Caco-2 (cell line): ENCODE measurements at regions not wholly inside any gene's neighbourhood (a gene's known extent, or its start where the extent isn't known, plus 50 kb on each side); places are given as distances from the start of the nearest gene placed in this dataset.

Source experiments
- BruUV-seq: library from RNA; stranded (reverse); fragments of 400-500 nt; replicated peaks from 2 replicates; lab custom pipeline; 2021; lab: Mats Ljungman, UMichigan
- CTCF ChIA-PET: fragments of 300-600 bp; sonication (Branson Sonifier 250); formaldehyde crosslinking; loops from one replicate; lab custom pipeline; 2022; ENCODE audit warnings: antibody characterized with exemption; lab: Charles Lee
- POLR2A ChIA-PET: fragments of 300-600 bp; sonication (Branson Sonifier 250); formaldehyde crosslinking; loops from one replicate; lab custom pipeline; 2022; ENCODE audit warnings: antibody characterized with exemption; lab: Charles Lee
- DNase-seq, 2 experiments: peaks; one replicate each; pipeline versions ENCODE4 v3.0.0 to v3.0.0-alpha.2; 2020 to 2022
- H3K27me3 ChIP-seq: replicated peaks from 2 replicates; pipeline ENCODE4 v1.6.0; 2011; ENCODE audit warnings: low read length; ENCODE audit not compliant: control insufficient read depth, insufficient read depth
- H3K36me3 ChIP-seq: 2 replicates; pipeline ENCODE4 v1.5.1; 2011; ENCODE audit warnings: low read length; ENCODE audit not compliant: control insufficient read depth, insufficient read depth
- H3K4me1 ChIP-seq: fragments of 250-450 bp; sonication (Bioruptor Pico); 2 replicates; pipeline ENCODE4 v1.5.1; 2020; ENCODE audit warnings: mild to moderate bottlenecking
- H3K4me3 ChIP-seq: 2 replicates; pipeline ENCODE4 v1.5.1; 2011; ENCODE audit warnings: low read depth, mild to moderate bottlenecking, control low read depth, low read length
- H3K9me3 ChIP-seq: fragments of 250-450 bp; sonication (Bioruptor Pico); 2 replicates; pipeline ENCODE4 v1.5.1; 2020; ENCODE audit warnings: mild to moderate bottlenecking, moderate library complexity
- H3K27ac Mint-ChIP-seq: one replicate; pipeline ENCODE4 v1.8.0; 2022; ENCODE audit warnings: mixed read lengths; ENCODE audit not compliant: unreplicated experiment
- H3K27me3 Mint-ChIP-seq: one replicate; pipeline ENCODE4 v1.8.0; 2022; ENCODE audit warnings: mixed read lengths; ENCODE audit not compliant: insufficient read depth, unreplicated experiment
- H3K36me3 Mint-ChIP-seq: one replicate; pipeline ENCODE4 v1.8.0; 2022; ENCODE audit warnings: mild to moderate bottlenecking, mixed read lengths; ENCODE audit not compliant: insufficient read depth, unreplicated experiment
- H3K4me1 Mint-ChIP-seq: one replicate; pipeline ENCODE4 v1.8.0; 2022; ENCODE audit warnings: low read depth, mixed read lengths; ENCODE audit not compliant: unreplicated experiment
- H3K4me3 Mint-ChIP-seq: one replicate; pipeline ENCODE4 v1.8.0; 2022; ENCODE audit warnings: mild to moderate bottlenecking, moderate library complexity, mixed read lengths; ENCODE audit not compliant: unreplicated experiment
- H3K9me3 Mint-ChIP-seq: one replicate; pipeline ENCODE4 v1.8.0; 2022; ENCODE audit warnings: mixed read lengths; ENCODE audit not compliant: unreplicated experiment
- CTCF ChIP-seq, 2 experiments: fragments of 200-600 bp in 1 of 2; IDR thresholded peaks; 1 replicate in 1 of 2; 2 replicates in 1 of 2; pipeline versions ENCODE4 v1.5.1 to v1.8.0; 2011 to 2022; ENCODE audit warnings: antibody characterized with exemption in 1 of 2, control low read depth in 1 of 2, inconsistent platforms in 1 of 2, low read depth in 1 of 2, low read length in 1 of 2, mild to moderate bottlenecking in 1 of 2, moderate library complexity in 1 of 2; ENCODE audit not compliant: insufficient read depth in 1 of 2, severe bottlenecking in 1 of 2, unreplicated experiment in 1 of 2
- intact Hi-C: fragments of 100-400 bp; cut with micrococcal nuclease; formaldehyde crosslinking; loops from one replicate; pipeline ENCODE4 v1.10.0; 2022; ENCODE audit not compliant: unreplicated experiment

GRCh38 chr4:125762537-125762936, 447.8 kb downstream of the FAT4 start:
- Histone ChIP-seq H3K4me3 (no peak overlapping the region), H3K9me3 (no peaks in the 10 kb centered on the region), H3K36me3 (no peaks in the 10 kb centered on the region), H3K27me3 (no peaks in the 10 kb centered on the region), H3K4me1 (no peaks in the 10 kb centered on the region)
- Mint-ChIP-seq H3K4me1 (no peaks in the 10 kb centered on the region), H3K27ac (no peak overlapping the region), H3K9me3 (no peaks in the 10 kb centered on the region), H3K4me3 (no peak overlapping the region), H3K27me3 (no peaks in the 10 kb centered on the region), H3K36me3 (no peaks in the 10 kb centered on the region)
- TF ChIP-seq CTCF (IDR thresholded peaks at IDR 0.05; ENCODE audit: insufficient read depth in 1 of 2, low read depth in 1 of 2, low read length in 1 of 2, severe bottlenecking in 1 of 2, unreplicated experiment in 1 of 2) = peak in 1 of 2 experiments; percentile 7
- CTCF ChIA-PET = no interaction called here
- BruUV-seq = no TSS peak
- POLR2A ChIA-PET = no interaction called here
- intact Hi-C loops = no loop called here
- DNase-seq = no peak

- H3K36me3 Mint-ChIP-seq = no peaks in the 10 kb centered on the region
- ChIA-PET POLR2A (no interaction called here), CTCF (no interaction called here)
- no peaks in the 10 kb centered on the region for H3K9me3 Mint-ChIP-seq
- H3K27ac Mint-ChIP-seq = no peak overlapping the region
- DNase-seq = no peak
- Histone ChIP-seq H3K4me3 (no peak overlapping the region), H3K4me1 (no peaks in the 10 kb centered on the region), H3K9me3 (no peaks in the 10 kb centered on the region), H3K27me3 (no peaks in the 10 kb centered on the region), H3K36me3 (no peaks in the 10 kb centered on the region)
- intact Hi-C loops = no loop called here
- no peaks in the 10 kb centered on the region for H3K27me3 Mint-ChIP-seq
- TF ChIP-seq CTCF (IDR thresholded peaks at IDR 0.05; ENCODE audit: insufficient read depth in 1 of 2, low read depth in 1 of 2, low read length in 1 of 2, severe bottlenecking in 1 of 2, unreplicated experiment in 1 of 2) = no peak
- H3K4me3 Mint-ChIP-seq = no peak overlapping the region
- BruUV-seq = no TSS peak
- H3K4me1 Mint-ChIP-seq = no peaks in the 10 kb centered on the region
These were observed 451.2 kb downstream of the FAT4 start for GRCh38 chr4:125765941-125766340.

GRCh38 chr4:125770814-125771398, 456.2 kb downstream of the FAT4 start:
- Mint-ChIP-seq H3K9me3 (no peaks in the 10 kb centered on the region), H3K4me1 (no peaks in the 10 kb centered on the region), H3K4me3 (no peak overlapping the region), H3K36me3 (no peaks in the 10 kb centered on the region), H3K27me3 (no peaks in the 10 kb centered on the region), H3K27ac (no peak overlapping the region)
- Histone ChIP-seq H3K4me3 (no peak overlapping the region), H3K27me3 (no peaks in the 10 kb centered on the region), H3K4me1 (no peaks in the 10 kb centered on the region), H3K9me3 (no peaks in the 10 kb centered on the region), H3K36me3 (no peaks in the 10 kb centered on the region)
- intact Hi-C loops = no loop called here
- TF ChIP-seq CTCF (IDR thresholded peaks at IDR 0.05; ENCODE audit: insufficient read depth in 1 of 2, low read depth in 1 of 2, low read length in 1 of 2, severe bottlenecking in 1 of 2, unreplicated experiment in 1 of 2) = no peak
- no peak for DNase-seq
- ChIA-PET CTCF (no interaction called here), POLR2A (no interaction called here)
- BruUV-seq = no TSS peak
